Duodenal mucosa (tissue), 2 donors: ENCODE measurements at regions not wholly inside any gene's neighbourhood (a gene's known extent, or its start where the extent isn't known, plus 50 kb on each side); places are given as distances from the start of the nearest gene placed in this dataset.
"Not testable (repeated sequence)": the region's sequence is repeated elsewhere in the genome, so short reads cannot be mapped to it uniquely, and the experiment has no call there.

Source experiments
- H3K27ac ChIP-seq: one replicate; pipeline ENCODE4 v1.7.0; 2013; ENCODE audit warnings: low read depth, low read length
- H3K27me3 ChIP-seq, 2 donors: one replicate each; pipeline ENCODE4 v1.7.0; 2013; ENCODE audit warnings: low read length in 2 of 2, control low read depth in 1 of 2; ENCODE audit not compliant: insufficient read depth in 2 of 2, control insufficient read depth in 1 of 2
- H3K36me3 ChIP-seq, 2 donors: one replicate each; pipeline ENCODE4 v1.7.0; 2013; ENCODE audit warnings: low read length in 2 of 2, control low read depth in 1 of 2; ENCODE audit not compliant: insufficient read depth in 2 of 2, control insufficient read depth in 1 of 2
- H3K4me1 ChIP-seq, 2 donors: one replicate each; pipeline ENCODE4 v1.7.0; 2013; ENCODE audit warnings: low read length in 2 of 2, control low read depth in 1 of 2; ENCODE audit not compliant: insufficient read depth in 2 of 2, control insufficient read depth in 1 of 2
- H3K4me3 ChIP-seq, 2 donors: one replicate each; pipeline ENCODE4 v1.7.0; 2013; ENCODE audit warnings: low read length in 2 of 2, low read depth in 1 of 2
- H3K9ac ChIP-seq, 2 donors: one replicate each; pipeline ENCODE4 v1.7.0; 2013; ENCODE audit warnings: low read length in 2 of 2, low read depth in 1 of 2
- H3K9me3 ChIP-seq, 2 donors: one replicate each; pipeline ENCODE4 v1.7.0; 2013; ENCODE audit warnings: low read length in 2 of 2, control low read depth in 1 of 2; ENCODE audit not compliant: control insufficient read depth in 1 of 2

GRCh38 chr6:9040718-9041117 lies 605.4 kb upstream of the SLC35B3 start:
- H3K4me3 ChIP-seq: no peak overlapping the region
- H3K9me3 ChIP-seq: peaks cover 0 to 3% of the 10 kb centered on the region in 2 donors
- no peak overlapping the region for H3K27ac ChIP-seq
- H3K27me3 ChIP-seq: no peaks in the 10 kb centered on the region
- no peaks in the 10 kb centered on the region for H3K36me3 ChIP-seq
- H3K9ac ChIP-seq: no peak overlapping the region
- H3K4me1 ChIP-seq: no peaks in the 10 kb centered on the region

GRCh38 chr6:9039258-9039657 lies 603.9 kb upstream of the SLC35B3 start:
- Histone ChIP-seq H3K9ac (no peak overlapping the region), H3K9me3 (peaks cover 0 to 3% of the 10 kb centered on the region in 2 donors), H3K27ac (no peak overlapping the region), H3K4me3 (no peak overlapping the region), H3K4me1 (no peaks in the 10 kb centered on the region), H3K27me3 (no peaks in the 10 kb centered on the region), H3K36me3 (no peaks in the 10 kb centered on the region)

DNA sequence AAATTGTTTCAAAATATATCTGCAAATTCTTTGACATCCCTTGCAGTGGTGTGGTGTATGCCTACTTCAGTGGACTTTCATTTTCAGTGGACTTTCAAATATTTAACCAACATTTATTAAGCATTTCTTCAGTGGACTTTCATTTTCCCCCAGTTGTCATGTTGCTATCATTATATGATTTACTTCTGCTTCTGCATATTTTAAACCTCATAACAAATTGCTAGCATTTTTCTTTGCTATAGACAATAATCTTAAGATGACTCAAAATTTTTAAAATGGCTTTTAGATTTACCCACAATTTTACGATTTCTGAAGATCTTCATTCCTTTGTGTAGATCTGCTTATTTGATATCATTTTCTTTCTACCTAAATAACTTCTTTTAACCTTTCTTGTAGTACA lies 592.7 kb upstream of the SLC35B3 start:
- Histone ChIP-seq H3K9ac (no peak overlapping the region), H3K4me1 (no peaks in the 10 kb centered on the region), H3K4me3 (no peak overlapping the region), H3K27me3 (no peaks in the 10 kb centered on the region), H3K9me3 (peaks cover 2 to 3% of the 10 kb centered on the region in 2 donors), H3K27ac (no peak overlapping the region), H3K36me3 (no peaks in the 10 kb centered on the region)

GRCh38 chr6:9025796-9026394 lies 590.5 kb upstream of the SLC35B3 start:
- Histone ChIP-seq H3K9ac (no peak overlapping the region), H3K27ac (no peak overlapping the region), H3K9me3 (peaks cover 3% of the 10 kb centered on the region in 2 donors), H3K36me3 (no peaks in the 10 kb centered on the region), H3K4me3 (no peak overlapping the region), H3K4me1 (no peaks in the 10 kb centered on the region), H3K27me3 (no peaks in the 10 kb centered on the region)

DNA sequence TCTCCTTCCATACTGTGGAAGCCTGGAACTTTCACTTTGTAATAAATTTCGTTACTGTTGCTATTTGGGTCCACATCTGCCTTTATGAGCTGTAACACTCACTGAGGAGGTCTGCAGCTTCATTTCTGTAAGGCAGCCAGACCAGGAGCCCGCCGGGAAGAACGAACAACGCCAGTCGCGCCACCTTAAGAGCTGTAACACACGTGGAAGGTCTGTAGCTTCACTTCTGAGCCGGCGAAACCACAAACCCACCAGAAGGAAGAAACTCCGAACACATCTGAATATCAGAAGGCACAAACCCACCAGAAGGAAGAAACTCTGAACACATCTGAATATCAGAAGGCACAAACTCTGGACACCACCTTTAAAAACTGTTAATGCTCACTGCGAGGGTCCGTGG lies 589.9 kb upstream of the SLC35B3 start:
- Histone ChIP-seq H3K4me3 (no peak overlapping the region), H3K4me1 (no peaks in the 10 kb centered on the region), H3K9me3 (peaks cover 3% of the 10 kb centered on the region in 2 donors), H3K36me3 (no peaks in the 10 kb centered on the region), H3K27me3 (no peaks in the 10 kb centered on the region), H3K9ac (no peak overlapping the region), H3K27ac (no peak overlapping the region)

DNA sequence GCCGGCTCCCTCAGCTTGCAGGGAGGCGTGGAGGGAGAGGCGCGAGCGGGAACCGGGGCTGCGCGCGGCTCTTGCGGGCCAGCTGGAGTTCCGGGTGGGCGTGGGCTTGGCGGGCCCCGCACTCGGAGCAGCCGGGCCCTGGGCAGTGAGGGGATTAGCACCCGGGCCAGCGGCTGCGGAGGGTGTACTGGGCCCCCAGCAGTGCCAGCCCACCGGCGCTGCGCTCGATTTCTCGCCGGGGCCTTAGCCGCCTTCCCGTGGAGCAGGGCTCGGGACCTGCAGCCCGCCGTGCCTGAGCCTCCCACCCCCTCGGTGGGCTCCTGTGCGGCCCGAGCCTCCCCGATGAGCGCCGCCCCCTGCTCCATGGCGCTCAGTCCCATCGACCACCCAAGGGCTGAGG lies 588.9 kb upstream of the SLC35B3 start:
- not testable (repeated sequence) for H3K4me1 ChIP-seq, H3K36me3 ChIP-seq, H3K27ac ChIP-seq, H3K4me3 ChIP-seq, H3K9me3 ChIP-seq, H3K9ac ChIP-seq, H3K27me3 ChIP-seq

GRCh38 chr6:9020001-9020400 lies 584.7 kb upstream of the SLC35B3 start:
- peaks cover 0 to 3% of the 10 kb centered on the region in 2 donors for H3K9me3 ChIP-seq
- no peak overlapping the region for H3K4me3 ChIP-seq
- no peaks in the 10 kb centered on the region for H3K36me3 ChIP-seq

GRCh38 chr6:9009931-9010330 lies 574.6 kb upstream of the SLC35B3 start:
- Histone ChIP-seq H3K9ac (no peak overlapping the region), H3K9me3 (peaks cover 0 to 5% of the 10 kb centered on the region in 2 donors), H3K27me3 (no peaks in the 10 kb centered on the region)

More at GRCh38 chr6:9020001-9020400, 584.7 kb upstream of the SLC35B3 start:
- H3K4me1 ChIP-seq: no peaks in the 10 kb centered on the region
- H3K27me3 ChIP-seq: no peaks in the 10 kb centered on the region
- no peak overlapping the region for H3K27ac ChIP-seq
- no peak overlapping the region for H3K9ac ChIP-seq

GRCh38 chr6:9007027-9007426 lies 571.7 kb upstream of the SLC35B3 start:
- H3K4me1 ChIP-seq: no peaks in the 10 kb centered on the region
- H3K27me3 ChIP-seq: no peaks in the 10 kb centered on the region
- no peak overlapping the region for H3K4me3 ChIP-seq
- no peaks in the 10 kb centered on the region for H3K36me3 ChIP-seq
- peaks cover 0 to 5% of the 10 kb centered on the region in 2 donors for H3K9me3 ChIP-seq
- no peak overlapping the region for H3K9ac ChIP-seq
- H3K27ac ChIP-seq: no peak overlapping the region

More at GRCh38 chr6:9009931-9010330, 574.6 kb upstream of the SLC35B3 start:
- H3K36me3 ChIP-seq: no peaks in the 10 kb centered on the region
- no peaks in the 10 kb centered on the region for H3K4me1 ChIP-seq
- no peak overlapping the region for H3K27ac ChIP-seq
- H3K4me3 ChIP-seq: no peak overlapping the region

DNA sequence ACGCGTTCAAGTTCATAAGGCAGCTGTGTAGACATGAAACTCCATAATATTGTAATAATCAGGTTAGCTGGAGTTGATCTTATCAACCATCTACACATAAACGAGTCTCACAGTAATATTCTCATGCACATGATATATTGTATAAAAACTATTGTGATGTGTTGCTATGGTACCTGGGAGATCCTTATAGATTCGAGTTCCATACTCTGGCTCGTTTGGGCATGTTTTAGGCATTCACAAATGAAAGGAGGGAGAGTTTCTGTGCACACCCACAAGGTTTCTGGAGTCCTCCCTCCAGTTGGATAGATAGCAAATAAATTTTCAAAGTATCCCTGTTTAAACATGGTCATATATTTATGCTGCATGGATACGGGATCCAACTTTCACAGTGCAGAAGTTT lies 567.5 kb upstream of the SLC35B3 start:
- H3K27me3 ChIP-seq: no peaks in the 10 kb centered on the region
- no peaks in the 10 kb centered on the region for H3K36me3 ChIP-seq

GRCh38 chr6:8995156-8995555 lies 559.8 kb upstream of the SLC35B3 start:
- no peaks in the 10 kb centered on the region for H3K9me3 ChIP-seq
- no peaks in the 10 kb centered on the region for H3K36me3 ChIP-seq
- H3K27ac ChIP-seq: no peak overlapping the region
- no peaks in the 10 kb centered on the region for H3K27me3 ChIP-seq
- H3K4me3 ChIP-seq: no peak overlapping the region
- no peaks in the 10 kb centered on the region for H3K4me1 ChIP-seq
- no peak overlapping the region for H3K9ac ChIP-seq

More for the DNA sequence above, 567.5 kb upstream of the SLC35B3 start:
- Histone ChIP-seq H3K27ac (no peak overlapping the region), H3K4me1 (no peaks in the 10 kb centered on the region), H3K9ac (no peak overlapping the region), H3K4me3 (no peak overlapping the region), H3K9me3 (peaks cover 0 to 5% of the 10 kb centered on the region in 2 donors)
